Adrenal gland (tissue), 9 donors: ENCODE measurements at regions not wholly inside any gene's neighbourhood (a gene's known extent, or its start where the extent isn't known, plus 50 kb on each side); places are given as distances from the start of the nearest gene placed in this dataset.

ENCODE experiments used
- DNase-seq, 7 donors: peaks; one replicate each; pipeline ENCODE4 v3.0.0-alpha.2; 2019 to 2020
- H3K27ac ChIP-seq, 5 donors: fragments of 200-600 bp; sonication (generic) in 4 of 5; 1 replicate in 3 of 5; 2 replicates in 2 of 5; pipeline versions ENCODE4 v1.5.1 to v1.8.0; 2016 to 2020; ENCODE audit warnings: mild to moderate bottlenecking in 1 of 5
- H3K27me3 ChIP-seq: fragments of 200-600 bp; 2 replicates; pipeline ENCODE4 v1.8.0; 2021
- H3K36me3 ChIP-seq, 2 donors: fragments of 200-600 bp; replicated peaks in 1 of 2; 1 replicate in 1 of 2; 2 replicates in 1 of 2; pipeline versions ENCODE4 v1.5.1 to v1.8.0; 2018 to 2022
- H3K4me1 ChIP-seq, 2 donors: fragments of 200-600 bp; replicated peaks in 1 of 2; 1 replicate in 1 of 2; 2 replicates in 1 of 2; pipeline versions ENCODE4 v1.5.1 to v1.8.0; 2018 to 2021
- H3K4me3 ChIP-seq, 4 donors: fragments of 200-600 bp; sonication (generic) in 3 of 4; one replicate each; pipeline ENCODE4 v1.5.1; 2016 to 2018
- H3K9me3 ChIP-seq, 3 donors: fragments of 200-600 bp; sonication (generic) in 1 of 3; replicated peaks in 1 of 3; 1 replicate in 2 of 3; 2 replicates in 1 of 3; pipeline versions ENCODE4 v1.5.1 to v1.8.0; 2016 to 2021
- CTCF ChIP-seq, 6 experiments: fragments of 450-650 bp in 4 of 6; fragments of 200-600 bp in 2 of 6; sonication (generic) in 1 of 6; IDR thresholded peaks; 1 replicate in 5 of 6; 2 replicates in 1 of 6; pipeline versions ENCODE4 v1.5.1 to v1.8.0; 2016 to 2021; ENCODE audit warnings: antibody characterized with exemption in 6 of 6, mild to moderate bottlenecking in 2 of 6, moderate library complexity in 1 of 6
- POLR2A ChIP-seq, 2 donors: fragments of 450-650 bp; IDR thresholded peaks; one replicate each; pipeline ENCODE4 v1.6.1; 2017; ENCODE audit warnings: antibody characterized with exemption in 2 of 2, mild to moderate bottlenecking in 2 of 2, moderate library complexity in 1 of 2
- WGBS, 4 donors: extraction: QIAGEN DNeasy Blood & Tissue Kit in 2 of 4; methylation state at CpG; one replicate each; pipeline versions ENCODE4 v1.1.5 to v1.1.7; 2013 to 2017; 5-methylcytosine and 5-hydroxymethylcytosine counted together
- intact Hi-C, 2 donors: fragments of 100-400 bp; cut with DNase I; formaldehyde crosslinking; loops; one replicate each; pipeline versions ENCODE4 v1.14.1 to v1.15.0; 2022 to 2023
- donor health status: healthy with polysubstance abuse.
- donor health status: Bipolar disorder and iron deficiency.
- donor health status: DM: yes; HTN: yes; CAD: no.
- donor health status: DM: no; HTN: no; CAD: no.
- donor health status: DM: no; HTN: no; CAD: no.

DNA sequence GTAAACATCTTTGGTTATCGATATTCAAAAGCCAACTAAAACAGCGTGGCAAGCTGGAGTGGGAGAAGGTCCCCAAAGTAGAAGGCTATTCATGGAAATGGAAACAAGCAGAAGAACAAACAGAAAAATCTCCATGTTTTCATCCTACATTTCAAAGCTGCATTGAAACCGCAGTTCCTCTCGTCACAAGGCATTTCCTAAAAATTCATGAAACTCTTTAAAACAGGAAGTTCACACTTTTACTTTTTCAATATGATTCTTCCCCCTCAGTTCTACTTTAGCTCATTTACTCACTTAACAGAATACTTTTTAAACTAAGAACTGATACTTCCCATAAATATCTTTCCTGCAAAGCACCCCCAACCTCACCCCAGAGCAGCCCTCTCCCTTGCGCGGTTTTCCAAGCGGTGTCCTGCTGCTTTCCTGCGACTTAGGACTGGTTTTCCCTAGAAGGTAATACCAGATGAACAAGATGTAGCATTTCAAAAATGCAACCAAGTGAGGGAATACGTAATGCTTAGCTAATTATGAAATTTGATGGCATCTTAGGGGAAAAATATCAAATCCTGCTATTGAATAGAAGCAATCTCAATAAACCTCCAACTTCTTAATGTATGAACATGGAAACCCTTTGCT, 228.3 kb upstream of the PKN2 start:
- Histone ChIP-seq H3K27ac (no peak overlapping the region), H3K27me3 (peaks cover 4% of the 10 kb centered on the region), H3K4me1 (no peaks in the 10 kb centered on the region), H3K4me3 (no peak overlapping the region), H3K9me3 (no peaks in the 10 kb centered on the region), H3K36me3 (no peaks in the 10 kb centered on the region)
- 63 to 73% (median 66%) methylated on average over 9 of the region's 9 CpGs for WGBS, 4 donors
- intact Hi-C loops: no loop called here
- no peak for DNase-seq
- TF ChIP-seq POLR2A (IDR thresholded peaks at IDR 0.05) (no peak), CTCF (IDR thresholded peaks at IDR 0.05) (no peak)

DNA sequence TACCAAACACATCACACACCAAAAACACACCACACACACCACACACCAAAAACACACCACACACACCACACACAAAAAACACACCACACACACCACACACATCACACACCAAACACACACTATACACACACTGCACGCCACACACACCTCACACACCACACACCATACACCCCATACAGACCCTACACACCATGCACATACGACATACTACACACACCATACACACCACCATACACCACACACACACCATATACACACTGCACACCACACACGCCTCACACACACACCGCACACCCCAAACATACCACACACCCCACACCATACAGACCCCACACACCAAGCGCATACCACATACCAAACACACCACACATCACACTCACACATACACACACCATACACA, 226.9 kb upstream of the PKN2 start:
- DNase-seq: no peak
- no peak for TF ChIP-seq CTCF (IDR thresholded peaks at IDR 0.05)
- TF ChIP-seq POLR2A (IDR thresholded peaks at IDR 0.05): no peak
- Histone ChIP-seq H3K9me3 (no peaks in the 10 kb centered on the region), H3K4me1 (no peaks in the 10 kb centered on the region), H3K27me3 (peaks cover 8% of the 10 kb centered on the region), H3K27ac (no peak overlapping the region), H3K36me3 (no peaks in the 10 kb centered on the region), H3K4me3 (no peak overlapping the region)
- intact Hi-C loops: no loop called here
- WGBS, 4 donors: 89 to 95% (median 93%) methylated on average over 5 of the region's 5 CpGs

GRCh38 chr1:88461007-88461406, 223.1 kb upstream of the PKN2 start:
- Histone ChIP-seq H3K27me3 (peaks cover 8% of the 10 kb centered on the region), H3K4me1 (no peaks in the 10 kb centered on the region), H3K4me3 (no peak overlapping the region), H3K27ac (no peak overlapping the region), H3K36me3 (no peaks in the 10 kb centered on the region), H3K9me3 (no peaks in the 10 kb centered on the region)
- DNase-seq: no peak
- no peak for TF ChIP-seq POLR2A (IDR thresholded peaks at IDR 0.05)
- intact Hi-C loops: no loop called here
- 68 to 77% (median 72%) methylated on average over 2 of the region's 2 CpGs for WGBS, 4 donors

DNA sequence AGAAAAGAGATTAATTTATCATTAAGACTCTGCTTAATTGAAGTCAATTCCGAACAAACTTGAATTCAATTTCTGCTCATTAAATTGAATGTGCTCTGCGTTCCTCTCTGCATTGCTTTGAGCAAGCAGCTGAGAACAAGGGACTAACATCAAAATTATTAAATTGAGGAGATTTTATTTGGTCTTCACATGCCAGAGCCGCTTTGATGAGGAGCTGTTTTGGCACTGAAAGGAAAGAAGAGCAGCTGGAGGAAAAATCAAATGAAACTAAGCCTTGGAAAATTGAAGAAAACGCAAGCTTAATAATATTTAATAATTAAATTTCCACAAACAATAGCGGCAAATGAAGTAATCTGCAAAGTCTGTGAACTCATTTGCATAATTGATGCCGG, 222.0 kb upstream of the PKN2 start:
- Histone ChIP-seq H3K27me3 (peaks cover 8% of the 10 kb centered on the region), H3K9me3 (no peaks in the 10 kb centered on the region), H3K27ac (no peak overlapping the region), H3K4me1 (no peaks in the 10 kb centered on the region), H3K36me3 (no peaks in the 10 kb centered on the region), H3K4me3 (peak overlapping the region in 1 of 4 donors; percentile 54)
- WGBS, 4 donors: 37 to 44% (median 42%) methylated on average over 6 of the region's 6 CpGs
- intact Hi-C loops: no loop called here
- no peak for TF ChIP-seq CTCF (IDR thresholded peaks at IDR 0.05)
- no peak for TF ChIP-seq POLR2A (IDR thresholded peaks at IDR 0.05)
- DNase-seq: no peak
